Ramos (cell line): ENCODE measurements at regions not wholly inside any gene's neighbourhood (a gene's known extent, or its start where the extent isn't known, plus 50 kb on each side); places are given as distances from the start of the nearest gene placed in this dataset.
"Not testable (repeated sequence)": the region's sequence is repeated elsewhere in the genome, so short reads cannot be mapped to it uniquely, and the experiment has no call there.

Experiments used
- in situ Hi-C: fragments of 300-500 bp; cut with MboI; formaldehyde crosslinking; loops from one replicate; pipeline ENCODE4 v1.14.3; 2022; ENCODE audit warnings: low sequenced_read_pairs; ENCODE audit not compliant: unreplicated experiment

DNA sequence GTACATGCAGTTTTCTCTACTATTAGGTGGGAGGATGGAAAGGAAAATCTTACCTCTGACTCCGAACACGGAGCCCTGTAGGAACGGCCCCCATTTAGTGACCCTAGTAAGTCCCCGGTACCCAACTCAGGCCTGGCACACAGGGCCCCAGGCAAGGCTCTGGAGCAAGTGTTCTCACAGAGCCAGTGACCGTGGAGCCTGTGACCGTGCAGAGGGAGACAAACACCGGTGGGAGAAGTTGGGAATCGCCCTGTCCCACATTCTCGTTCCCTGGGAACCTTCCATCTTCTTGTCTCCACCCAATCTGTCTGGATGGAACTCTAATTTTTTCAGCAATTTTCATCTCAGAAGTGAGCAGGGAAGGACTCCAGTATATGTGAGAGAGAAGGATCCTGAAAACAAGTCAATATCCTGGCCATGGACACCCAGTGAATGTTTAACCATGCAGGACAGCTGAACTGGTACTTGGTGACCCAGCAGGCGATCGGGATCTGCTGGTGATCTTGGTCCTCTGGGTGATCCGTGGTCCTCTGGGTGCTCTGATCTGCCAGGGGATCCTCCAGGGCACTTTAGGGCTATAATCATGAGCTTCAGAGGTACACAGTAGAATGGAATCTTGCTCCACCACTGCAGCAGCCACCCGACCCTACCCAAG lies 348.6 kb upstream of the ID2 start:
- in situ Hi-C loops = no loop called here

DNA sequence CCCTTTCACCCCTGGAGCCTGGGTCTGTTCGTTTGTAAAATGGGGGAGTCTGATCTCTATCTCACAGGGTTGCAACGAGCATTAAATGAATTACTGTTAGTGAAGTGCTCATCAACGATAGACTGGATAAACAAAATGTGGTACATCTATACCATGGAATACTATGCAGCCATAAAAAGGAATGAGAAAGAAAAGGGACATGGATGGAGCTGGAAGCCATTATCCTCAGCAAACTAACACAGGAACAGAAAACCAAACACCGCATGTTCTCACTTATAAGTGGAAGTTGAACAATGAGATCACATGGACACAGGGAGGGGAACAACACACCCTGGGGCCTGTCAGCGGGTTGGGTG lies 348.0 kb upstream of the ID2 start:
- in situ Hi-C loops = not testable (repeated sequence)

DNA sequence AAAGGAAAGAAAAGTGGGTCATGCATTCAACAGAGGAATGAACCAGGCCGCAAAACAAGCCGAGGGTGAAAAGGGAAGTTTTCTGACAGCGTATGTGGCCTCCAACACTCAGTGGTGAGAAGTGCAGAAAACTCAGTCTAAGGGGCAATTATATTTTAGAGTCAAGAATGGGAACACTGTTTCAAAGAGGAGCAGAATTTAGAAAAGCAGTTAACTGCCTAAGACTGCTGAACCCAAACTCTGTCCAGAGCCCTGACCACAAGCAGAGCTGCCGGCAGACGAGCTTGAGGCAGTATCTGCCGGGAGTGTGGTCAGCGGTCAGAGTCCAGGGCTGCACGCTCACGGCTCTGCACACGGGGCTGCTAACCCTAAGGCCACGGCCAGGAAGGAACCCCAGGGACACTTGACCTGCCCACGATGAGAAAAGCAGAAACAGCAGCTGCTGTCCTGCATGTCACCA lies 347.0 kb upstream of the ID2 start:
- in situ Hi-C loops = no loop called here

DNA sequence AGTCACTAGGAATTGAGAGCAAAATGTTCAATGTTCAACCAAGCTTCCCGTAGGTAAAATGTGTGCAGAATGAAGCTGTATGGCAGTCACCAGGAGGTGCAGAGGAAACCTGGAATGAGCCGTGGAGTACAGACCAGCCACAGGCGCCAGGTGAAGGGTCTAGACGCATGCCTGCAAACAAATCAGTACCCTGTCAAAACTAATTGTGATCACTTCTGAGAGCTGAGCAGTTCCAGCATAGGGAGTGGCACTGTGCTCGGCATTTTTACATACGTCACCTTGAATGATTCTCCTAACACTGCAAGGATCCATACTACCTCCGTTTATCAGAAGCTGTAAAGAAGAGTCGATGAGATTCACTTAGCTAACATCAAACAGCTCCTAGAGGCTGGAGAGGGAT lies 346.1 kb upstream of the ID2 start:
- in situ Hi-C loops = no loop called here

- in situ Hi-C loops = no loop called here
These were observed 344.5 kb upstream of the ID2 start for GRCh38 chr2:8337321-8337720.

GRCh38 chr2:8342407-8342806 lies 339.4 kb upstream of the ID2 start:
- in situ Hi-C loops = no loop called here

GRCh38 chr2:8343031-8343430 lies 338.8 kb upstream of the ID2 start:
- in situ Hi-C loops = no loop called here

DNA sequence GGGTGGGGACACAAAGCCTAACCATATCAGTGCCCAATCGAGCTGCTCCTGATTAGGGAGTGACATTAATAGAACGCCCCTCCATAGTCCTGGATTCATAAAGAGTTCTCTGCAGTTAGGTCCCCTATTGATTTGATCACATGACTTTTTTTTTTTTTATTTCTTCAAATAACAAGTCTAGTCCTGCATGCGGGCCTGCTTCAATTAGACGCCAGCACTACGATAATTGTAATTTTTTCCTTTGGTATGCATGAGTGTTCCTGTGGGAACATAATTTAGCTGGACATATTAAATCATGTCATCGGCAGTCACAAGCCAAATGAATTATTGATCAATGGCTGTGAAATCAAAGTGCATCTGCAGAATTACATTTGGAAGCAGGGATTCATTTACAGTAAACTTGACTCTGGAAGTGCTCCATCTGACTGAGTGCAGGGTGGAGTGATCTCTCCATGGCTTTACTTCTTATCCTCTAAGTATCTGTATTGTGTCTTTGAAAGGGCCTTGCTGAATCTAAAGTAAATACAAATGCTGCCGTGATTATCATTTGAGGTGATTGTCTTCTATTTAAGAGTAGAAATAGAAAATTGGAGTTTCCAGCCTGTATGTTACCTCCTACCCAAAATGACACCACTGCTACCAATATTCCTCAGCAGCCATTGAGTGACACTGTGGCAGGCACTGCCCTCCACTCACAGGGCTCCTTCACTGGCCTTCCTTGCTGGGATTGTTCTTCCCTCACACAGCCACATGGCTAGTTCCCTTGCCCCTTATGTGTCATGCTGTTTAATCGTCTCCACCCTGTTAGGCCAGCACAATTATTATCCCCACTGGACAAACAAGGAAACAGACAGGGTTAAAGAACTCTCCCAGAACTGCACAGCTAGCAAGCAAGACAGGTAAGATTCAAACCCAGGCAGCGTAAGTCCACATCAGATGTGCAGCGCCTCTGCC lies 337.4 kb upstream of the ID2 start:
- in situ Hi-C loops = no loop called here

DNA sequence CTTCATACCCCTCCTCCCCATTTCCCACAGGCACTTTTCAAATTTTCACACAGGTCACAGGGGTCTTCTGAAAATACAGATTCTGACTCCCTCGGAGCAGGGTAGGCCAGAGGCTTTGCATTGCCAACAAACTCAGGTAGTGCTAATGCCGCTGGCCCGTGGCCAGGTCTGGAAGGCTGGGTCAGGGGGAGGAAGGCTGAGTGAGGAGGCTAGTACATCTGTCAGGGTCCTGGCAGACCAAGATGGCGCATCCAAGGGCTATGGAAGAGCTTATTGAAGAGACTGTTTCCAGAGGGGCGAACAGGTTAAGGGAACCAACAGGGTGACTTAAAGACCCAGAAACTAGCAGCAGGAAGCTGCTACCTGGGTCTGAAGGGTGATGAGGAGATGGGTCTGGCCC lies 336.7 kb upstream of the ID2 start:
- in situ Hi-C loops = no loop called here

GRCh38 chr2:8346208-8346607 lies 335.6 kb upstream of the ID2 start:
- in situ Hi-C loops = no loop called here

DNA sequence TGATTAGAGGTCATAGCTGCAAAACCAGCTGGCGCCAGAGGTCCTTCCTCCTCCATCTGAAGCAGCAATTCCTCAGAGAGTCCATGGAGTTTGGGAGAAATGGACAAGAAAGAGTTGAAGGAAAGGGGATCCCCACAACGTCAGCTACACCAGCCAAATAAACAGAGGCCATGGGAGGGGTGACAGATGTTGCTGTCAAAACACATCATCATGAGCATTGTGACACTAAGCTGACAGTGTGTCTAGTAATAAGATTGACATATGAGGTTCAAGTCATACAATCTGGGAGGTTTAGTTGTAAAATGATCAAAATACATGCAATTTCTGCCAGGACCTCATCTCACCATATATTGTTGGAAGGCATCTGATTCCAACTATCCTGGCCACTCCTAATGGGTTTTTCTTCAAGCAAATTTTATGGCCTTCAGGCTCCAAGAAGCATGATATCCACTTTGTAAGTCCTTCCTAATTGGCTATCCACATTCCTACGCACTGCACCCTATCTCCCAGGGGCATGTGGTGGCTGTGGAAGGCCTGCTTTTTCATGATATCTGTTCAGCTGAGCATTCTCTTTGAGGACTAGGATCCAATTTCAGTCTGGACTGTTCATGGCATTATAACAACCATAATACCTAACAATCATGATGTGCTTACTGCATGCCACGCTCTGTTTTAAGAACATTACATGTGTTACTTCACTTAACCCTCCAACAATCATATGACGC lies 335.0 kb upstream of the ID2 start:
- in situ Hi-C loops = no loop called here

- in situ Hi-C loops = not testable (repeated sequence)
These were observed 332.9 kb upstream of the ID2 start for GRCh38 chr2:8348911-8349310.

DNA sequence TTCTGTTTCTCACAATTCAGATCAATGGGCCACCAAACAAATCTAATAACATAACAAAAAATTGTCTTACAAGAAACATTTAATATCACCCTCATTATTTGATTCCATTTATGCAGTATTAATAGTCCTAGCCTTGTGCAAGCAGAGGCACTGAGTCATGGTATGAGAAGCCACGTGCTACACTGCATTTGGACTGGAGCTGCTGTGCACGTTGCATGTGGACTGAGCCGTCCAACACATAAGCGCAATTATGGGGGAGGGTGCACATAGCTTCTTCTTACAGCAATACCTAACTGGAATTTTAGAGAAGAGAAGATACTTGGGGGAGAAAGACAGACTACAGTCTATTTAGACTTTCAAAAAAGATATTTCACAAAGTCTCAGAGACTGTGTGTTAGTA lies 329.6 kb upstream of the ID2 start:
- in situ Hi-C loops = no loop called here

DNA sequence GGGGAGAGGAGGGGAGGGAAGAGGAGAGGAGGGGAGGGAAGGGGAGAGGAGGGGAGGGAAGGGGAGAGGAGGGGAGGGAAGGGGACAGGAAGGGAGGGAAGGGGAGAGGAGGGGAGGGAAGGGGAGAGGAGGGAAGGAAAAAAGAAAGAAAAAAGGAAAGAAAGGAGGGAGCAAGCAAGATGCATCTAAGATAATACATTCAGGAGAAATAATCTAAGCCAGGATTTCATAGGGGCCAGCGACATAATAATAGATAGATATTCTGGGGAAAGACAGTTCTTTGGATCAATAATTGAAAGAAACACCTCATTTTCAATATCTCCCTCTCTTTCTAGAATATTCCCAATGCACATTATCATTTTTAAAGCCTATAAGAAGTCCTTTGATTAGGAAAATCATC lies 328.9 kb upstream of the ID2 start:
- in situ Hi-C loops = no loop called here

DNA sequence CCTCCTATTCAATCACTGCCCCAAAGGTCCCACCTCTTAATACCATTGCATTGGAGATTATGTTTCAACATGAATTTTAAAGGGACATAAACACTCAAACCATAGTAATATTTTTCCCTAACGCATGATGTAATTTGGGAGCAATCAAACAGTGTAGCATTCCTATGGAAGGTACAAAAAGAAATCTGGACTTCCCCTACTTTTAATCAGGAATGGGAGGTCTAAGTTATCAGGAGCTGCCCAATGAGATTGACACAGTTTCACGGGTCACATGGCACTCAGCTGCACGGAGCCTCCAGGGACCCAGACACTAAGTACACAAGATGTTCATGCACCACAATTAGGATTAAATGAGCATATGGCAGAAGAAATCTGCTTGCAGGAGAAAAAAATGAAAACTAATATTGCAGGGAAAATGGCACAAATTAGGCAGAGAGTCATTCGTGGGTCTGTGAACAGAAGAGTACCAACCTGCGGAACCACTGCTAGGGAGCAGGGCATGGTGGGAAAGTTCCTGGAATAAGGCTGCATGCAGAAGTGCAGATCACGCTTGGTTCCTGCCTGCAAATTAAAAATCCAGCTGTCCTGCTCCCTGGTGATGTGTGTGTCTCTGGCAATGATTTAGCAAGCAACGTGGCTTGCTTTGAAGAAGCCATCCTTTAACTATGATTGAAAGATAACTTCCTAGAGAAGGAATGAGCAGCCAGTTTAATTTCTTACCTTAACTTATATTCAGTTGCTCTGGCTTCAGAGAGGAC lies 326.6 kb upstream of the ID2 start:
- in situ Hi-C loops = no loop called here

GRCh38 chr2:8357738-8358518 lies 323.9 kb upstream of the ID2 start:
- in situ Hi-C loops = no loop called here

- in situ Hi-C loops = no loop called here
These were observed 319.9 kb upstream of the ID2 start for GRCh38 chr2:8361930-8362329.

- in situ Hi-C loops = no loop called here
These were observed 318.7 kb upstream of the ID2 start for GRCh38 chr2:8363161-8363560.

DNA sequence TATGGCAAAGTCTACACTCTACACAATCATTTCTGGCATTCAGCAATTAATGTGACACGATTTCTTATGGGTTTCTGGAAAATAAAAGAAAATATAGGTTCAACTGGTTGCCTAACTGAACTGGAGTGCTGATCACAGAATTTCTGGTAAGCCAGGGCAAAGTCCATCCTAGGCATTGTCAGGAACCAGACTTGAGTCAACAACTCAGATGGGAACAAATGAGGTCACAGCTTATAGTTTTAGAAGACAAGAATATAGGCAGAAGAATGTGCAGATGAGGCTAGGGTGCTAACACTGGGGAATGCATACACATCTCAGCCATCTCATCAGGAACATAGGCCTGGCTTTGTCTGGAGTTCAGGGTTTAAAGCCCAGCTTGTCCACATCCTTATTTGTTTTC lies 317.2 kb upstream of the ID2 start:
- in situ Hi-C loops = no loop called here
